Mesendoderm (in vitro differentiated cells): ENCODE measurements at regions not wholly inside any gene's neighbourhood (a gene's known extent, or its start where the extent isn't known, plus 50 kb on each side); places are given as distances from the start of the nearest gene placed in this dataset.
A peak's percentile ranks its signal among the peaks of the same experiment; 100 is the strongest.
"Not testable (repeated sequence)": the region's sequence is repeated elsewhere in the genome, so short reads cannot be mapped to it uniquely, and the experiment has no call there.

ENCODE experiments used
- DNase-seq: peaks from one replicate; pipeline ENCODE4 v3.0.0; 2013
- H2AK5ac ChIP-seq: 2 replicates; pipeline ENCODE4 v1.6.1; 2013; ENCODE audit warnings: low read length, inconsistent platforms
- H2BK120ac ChIP-seq: 2 replicates; pipeline ENCODE4 v1.6.1; 2013; ENCODE audit warnings: low read depth, mild to moderate bottlenecking, low read length, moderate library complexity, mixed read lengths
- H2BK15ac ChIP-seq: replicated peaks from 2 replicates; pipeline ENCODE4 v1.6.1; 2013; ENCODE audit warnings: low read depth, mild to moderate bottlenecking, moderate library complexity
- H2BK5ac ChIP-seq: 2 replicates; pipeline ENCODE4 v1.6.1; 2013; ENCODE audit warnings: low read length, inconsistent platforms
- H3K18ac ChIP-seq: 2 replicates; pipeline ENCODE4 v1.6.1; 2013; ENCODE audit warnings: mild to moderate bottlenecking, low read length, mixed read lengths
- H3K23ac ChIP-seq: one replicate; pipeline ENCODE4 v1.6.1; 2013; ENCODE audit warnings: low read length
- H3K27ac ChIP-seq: 2 replicates; pipeline ENCODE4 v1.5.1; 2013; ENCODE audit warnings: low read depth, mild to moderate bottlenecking, inconsistent platforms, low read length, moderate library complexity
- H3K27me3 ChIP-seq: 2 replicates; pipeline ENCODE4 v1.6.1; 2013; ENCODE audit warnings: low read length, control low read depth, mild to moderate bottlenecking, inconsistent platforms; ENCODE audit not compliant: insufficient read depth, poor library complexity
- H3K36me3 ChIP-seq: 2 replicates; pipeline ENCODE4 v1.6.1; 2013; ENCODE audit warnings: low read length, inconsistent platforms; ENCODE audit not compliant: control insufficient read depth, insufficient read depth
- H3K4ac ChIP-seq: one replicate; pipeline ENCODE4 v1.6.1; 2013; ENCODE audit warnings: low read depth, mild to moderate bottlenecking, low read length, moderate library complexity
- H3K4me1 ChIP-seq: 2 replicates; pipeline ENCODE4 v1.6.1; 2013; ENCODE audit warnings: low read depth, low read length, inconsistent platforms; ENCODE audit not compliant: control insufficient read depth
- H3K4me2 ChIP-seq: 2 replicates; pipeline ENCODE4 v1.6.1; 2013; ENCODE audit warnings: low read length
- H3K4me3 ChIP-seq: 2 replicates; pipeline ENCODE4 v1.5.1; 2013; ENCODE audit warnings: mild to moderate bottlenecking, low read length
- H3K56ac ChIP-seq: one replicate; pipeline ENCODE4 v1.6.1; 2013; ENCODE audit warnings: low read length
- H3K79me1 ChIP-seq: 2 replicates; pipeline ENCODE4 v1.6.1; 2013; ENCODE audit warnings: low read length, inconsistent platforms
- H3K79me2 ChIP-seq: 2 replicates; pipeline ENCODE4 v1.6.1; 2013; ENCODE audit warnings: mild to moderate bottlenecking, low read length; ENCODE audit not compliant: control insufficient read depth, insufficient read depth
- H3K9ac ChIP-seq: 2 replicates; pipeline ENCODE4 v1.6.1; 2013; ENCODE audit warnings: low read length, inconsistent platforms
- H4K5ac ChIP-seq: one replicate; pipeline ENCODE4 v1.6.1; 2013; ENCODE audit warnings: low read length
- H4K8ac ChIP-seq: one replicate; pipeline ENCODE4 v1.6.1; 2013; ENCODE audit warnings: low read depth, mild to moderate bottlenecking, control low read depth, low read length, moderate library complexity
- WGBS: extraction: QIAGEN DNeasy Blood & Tissue Kit; methylation state at CpG from one replicate; pipeline ENCODE4 v1.1.7; 2013; ENCODE audit warnings: low lambda C conversion rate, missing lambda C conversion rate; ENCODE audit not compliant: insufficient coverage; ENCODE audit errors: extremely low coverage; 5-methylcytosine and 5-hydroxymethylcytosine counted together

GRCh38 chr9:30048396-30048795, 2336.0 kb upstream of the ACO1 start:
- Histone ChIP-seq H3K4me2 (no peak overlapping the region), H3K9ac (no peak overlapping the region), H3K27ac (no peak overlapping the region), H3K4me1 (no peaks in the 10 kb centered on the region), H3K23ac (no peak overlapping the region), H3K27me3 (no peaks in the 10 kb centered on the region), H2BK5ac (no peak overlapping the region), H4K5ac (no peak overlapping the region), H4K8ac (no peak overlapping the region), H3K36me3 (no peaks in the 10 kb centered on the region), H3K79me2 (no peaks in the 10 kb centered on the region), H2BK15ac (no peak overlapping the region), H3K4ac (no peak overlapping the region), H3K56ac (no peak overlapping the region), H3K4me3 (no peak overlapping the region), H3K79me1 (no peaks in the 10 kb centered on the region), H2BK120ac (no peak overlapping the region), H3K18ac (no peak overlapping the region), H2AK5ac (no peak overlapping the region)
- WGBS: no CpG with 5 or more reads among the region's 8 CpGs
- DNase-seq: no peak

DNA sequence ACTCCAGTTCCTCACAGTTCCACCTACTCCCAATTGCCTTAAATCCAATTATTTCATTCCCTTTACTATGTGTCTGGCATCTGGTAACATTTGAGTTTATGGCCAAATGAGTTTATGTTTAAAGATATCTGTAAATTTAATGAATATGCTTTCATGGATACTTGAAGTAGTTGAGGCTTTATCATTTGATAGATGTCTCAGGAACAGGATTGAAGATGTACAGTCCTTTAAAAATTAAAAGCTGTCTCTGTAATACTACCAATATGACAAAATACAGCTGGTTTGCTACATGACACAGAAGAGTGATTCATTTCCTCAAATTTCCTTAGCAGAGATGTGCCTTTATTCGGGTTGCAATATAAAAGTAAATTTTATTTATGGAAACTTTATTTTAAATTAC, 2326.0 kb upstream of the ACO1 start:
- Histone ChIP-seq H3K36me3 (no peaks in the 10 kb centered on the region), H3K4me3 (no peak overlapping the region), H2AK5ac (no peak overlapping the region), H3K18ac (no peak overlapping the region), H3K9ac (no peak overlapping the region), H3K4me2 (no peak overlapping the region), H3K56ac (no peak overlapping the region), H4K8ac (no peak overlapping the region), H3K79me2 (no peaks in the 10 kb centered on the region), H2BK120ac (no peak overlapping the region), H4K5ac (no peak overlapping the region), H3K27me3 (no peaks in the 10 kb centered on the region), H2BK5ac (no peak overlapping the region), H3K4me1 (no peaks in the 10 kb centered on the region), H3K4ac (no peak overlapping the region), H3K27ac (no peak overlapping the region), H2BK15ac (no peak overlapping the region), H3K23ac (no peak overlapping the region), H3K79me1 (no peaks in the 10 kb centered on the region)
- no peak for DNase-seq
- WGBS: no CpG with 5 or more reads among the region's 1 CpG

DNA sequence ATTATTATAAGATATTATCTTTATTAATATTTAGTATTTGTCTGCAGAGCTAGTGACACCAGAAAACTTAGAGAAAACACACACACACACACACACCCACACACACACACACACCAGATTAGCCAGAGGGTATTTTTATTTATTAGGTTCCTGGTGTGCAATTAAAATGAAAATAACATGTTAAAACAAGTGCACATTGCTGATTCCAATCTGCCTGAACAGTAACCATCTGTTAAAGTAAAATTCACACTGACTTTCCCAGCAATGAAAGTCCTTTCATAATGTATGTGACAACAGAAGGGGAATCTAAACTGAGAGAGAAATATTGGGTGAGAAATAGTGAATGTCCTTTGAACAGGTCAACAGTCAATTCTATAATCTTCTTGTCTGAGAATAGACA, 2323.5 kb upstream of the ACO1 start:
- no peak overlapping the region for H3K4ac ChIP-seq
- H3K4me2 ChIP-seq: no peak overlapping the region
- no peak overlapping the region for H3K4me3 ChIP-seq
- no peak overlapping the region for H2BK120ac ChIP-seq
- no peak overlapping the region for H4K8ac ChIP-seq
- H3K56ac ChIP-seq: no peak overlapping the region
- H3K18ac ChIP-seq: no peak overlapping the region
- H3K79me1 ChIP-seq: no peaks in the 10 kb centered on the region
- no peak overlapping the region for H3K23ac ChIP-seq
- H3K27ac ChIP-seq: no peak overlapping the region
- no peak overlapping the region for H2BK15ac ChIP-seq
- H3K79me2 ChIP-seq: no peaks in the 10 kb centered on the region
- no peaks in the 10 kb centered on the region for H3K36me3 ChIP-seq
- H2BK5ac ChIP-seq: no peak overlapping the region
- H4K5ac ChIP-seq: no peak overlapping the region
- H3K4me1 ChIP-seq: no peaks in the 10 kb centered on the region
- H3K27me3 ChIP-seq: no peaks in the 10 kb centered on the region
- DNase-seq: no peak
- H2AK5ac ChIP-seq: no peak overlapping the region
- no peak overlapping the region for H3K9ac ChIP-seq

DNA sequence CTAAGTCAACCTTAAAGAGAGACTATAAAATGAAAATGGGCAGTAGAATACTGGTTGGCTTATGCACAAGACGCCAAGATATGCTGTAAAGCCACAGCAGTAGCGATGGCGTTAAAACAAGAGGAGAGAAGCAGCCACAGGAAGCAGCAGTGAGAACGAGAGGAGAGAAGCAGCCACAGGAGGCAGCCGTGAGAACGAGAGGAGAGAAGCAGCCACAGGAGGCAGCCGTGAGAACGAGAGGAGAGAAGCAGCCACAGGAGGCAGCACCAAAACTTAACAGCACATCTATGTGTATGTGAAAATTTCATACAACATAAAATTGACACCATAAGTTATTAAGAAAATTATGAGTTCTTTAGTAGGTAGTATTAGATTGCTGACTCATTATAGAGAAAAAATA, 2318.6 kb upstream of the ACO1 start:
- no peaks in the 10 kb centered on the region for H3K27me3 ChIP-seq

GRCh38 chr9:30069236-30069635, 2315.2 kb upstream of the ACO1 start:
- H3K79me2 ChIP-seq, H3K9ac ChIP-seq, H3K23ac ChIP-seq, H3K18ac ChIP-seq, H3K27me3 ChIP-seq, H2BK120ac ChIP-seq, H4K5ac ChIP-seq, H3K27ac ChIP-seq, H3K4me2 ChIP-seq, H3K56ac ChIP-seq, H3K4me3 ChIP-seq, DNase-seq, H3K4me1 ChIP-seq, H3K4ac ChIP-seq, H3K79me1 ChIP-seq, H3K36me3 ChIP-seq, H4K8ac ChIP-seq, H2BK5ac ChIP-seq, H2BK15ac ChIP-seq, H2AK5ac ChIP-seq: not testable (repeated sequence)
- no CpG with 5 or more reads among the region's 3 CpGs for WGBS

More for the DNA sequence above, 2318.6 kb upstream of the ACO1 start:
- no peaks in the 10 kb centered on the region for H3K79me1 ChIP-seq
- H3K4ac ChIP-seq: no peak overlapping the region
- no peak overlapping the region for H3K23ac ChIP-seq
- no peak overlapping the region for H3K27ac ChIP-seq
- H3K9ac ChIP-seq: no peak overlapping the region
- no peak overlapping the region for H3K56ac ChIP-seq
- H3K4me1 ChIP-seq: no peaks in the 10 kb centered on the region
- H3K18ac ChIP-seq: no peak overlapping the region
- H2BK5ac ChIP-seq: no peak overlapping the region
- no peak overlapping the region for H3K4me3 ChIP-seq
- no peak overlapping the region for H2AK5ac ChIP-seq
- peak; percentile 29 for DNase-seq
- no peaks in the 10 kb centered on the region for H3K79me2 ChIP-seq
- no peak overlapping the region for H2BK120ac ChIP-seq
- no peak overlapping the region for H4K8ac ChIP-seq
- no peak overlapping the region for H2BK15ac ChIP-seq
- WGBS: no CpG with 5 or more reads among the region's 8 CpGs
- no peaks in the 10 kb centered on the region for H3K36me3 ChIP-seq
- H3K4me2 ChIP-seq: no peak overlapping the region
- H4K5ac ChIP-seq: no peak overlapping the region

- WGBS: no CpG with 5 or more reads among the region's 15 CpGs
- Histone ChIP-seq H3K4me3 (no peak overlapping the region), H4K5ac (no peak overlapping the region), H3K18ac (no peak overlapping the region), H3K9ac (no peak overlapping the region), H3K27ac (no peak overlapping the region), H3K79me1 (no peaks in the 10 kb centered on the region), H3K4ac (no peak overlapping the region), H3K36me3 (no peaks in the 10 kb centered on the region), H2BK5ac (no peak overlapping the region), H3K56ac (no peak overlapping the region), H2BK15ac (no peak overlapping the region), H4K8ac (no peak overlapping the region), H3K79me2 (no peaks in the 10 kb centered on the region), H2AK5ac (no peak overlapping the region), H3K27me3 (no peaks in the 10 kb centered on the region), H3K4me2 (no peak overlapping the region), H2BK120ac (no peak overlapping the region), H3K4me1 (no peaks in the 10 kb centered on the region), H3K23ac (no peak overlapping the region)
- no peak for DNase-seq
These were observed 2309.4 kb upstream of the ACO1 start for GRCh38 chr9:30075022-30075421.
